ENCODE measurements at regions not wholly inside any gene's neighbourhood (a gene's known extent, or its start where the extent isn't known, plus 50 kb on each side); places are given as distances from the start of the nearest gene placed in this dataset.

- H3K79me2 ChIP-seq (ENCODE audit: control insufficient read depth, insufficient read depth, low read length), result no peaks in the 10 kb centered on the region
- no peak for ATAC-seq
These were observed 89.9 kb downstream of the FAT3 start for GRCh38 chr11:92314499-92314898.

More at GRCh38 chr11:92314499-92314898, 89.9 kb downstream of the FAT3 start:
- TF ChIP-seq, protein P1, sequence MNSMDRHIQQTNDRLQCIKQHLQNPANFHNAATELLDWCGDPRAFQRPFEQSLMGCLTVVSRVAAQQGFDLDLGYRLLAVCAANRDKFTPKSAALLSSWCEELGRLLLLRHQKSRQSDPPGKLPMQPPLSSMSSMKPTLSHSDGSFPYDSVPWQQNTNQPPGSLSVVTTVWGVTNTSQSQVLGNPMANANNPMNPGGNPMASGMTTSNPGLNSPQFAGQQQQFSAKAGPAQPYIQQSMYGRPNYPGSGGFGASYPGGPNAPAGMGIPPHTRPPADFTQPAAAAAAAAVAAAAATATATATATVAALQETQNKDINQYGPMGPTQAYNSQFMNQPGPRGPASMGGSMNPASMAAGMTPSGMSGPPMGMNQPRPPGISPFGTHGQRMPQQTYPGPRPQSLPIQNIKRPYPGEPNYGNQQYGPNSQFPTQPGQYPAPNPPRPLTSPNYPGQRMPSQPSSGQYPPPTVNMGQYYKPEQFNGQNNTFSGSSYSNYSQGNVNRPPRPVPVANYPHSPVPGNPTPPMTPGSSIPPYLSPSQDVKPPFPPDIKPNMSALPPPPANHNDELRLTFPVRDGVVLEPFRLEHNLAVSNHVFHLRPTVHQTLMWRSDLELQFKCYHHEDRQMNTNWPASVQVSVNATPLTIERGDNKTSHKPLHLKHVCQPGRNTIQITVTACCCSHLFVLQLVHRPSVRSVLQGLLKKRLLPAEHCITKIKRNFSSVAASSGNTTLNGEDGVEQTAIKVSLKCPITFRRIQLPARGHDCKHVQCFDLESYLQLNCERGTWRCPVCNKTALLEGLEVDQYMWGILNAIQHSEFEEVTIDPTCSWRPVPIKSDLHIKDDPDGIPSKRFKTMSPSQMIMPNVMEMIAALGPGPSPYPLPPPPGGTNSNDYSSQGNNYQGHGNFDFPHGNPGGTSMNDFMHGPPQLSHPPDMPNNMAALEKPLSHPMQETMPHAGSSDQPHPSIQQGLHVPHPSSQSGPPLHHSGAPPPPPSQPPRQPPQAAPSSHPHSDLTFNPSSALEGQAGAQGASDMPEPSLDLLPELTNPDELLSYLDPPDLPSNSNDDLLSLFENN (IDR thresholded peaks at IDR 0.05; ENCODE audit: low read depth in 2 of 2, low read length in 2 of 2), result no peak
- TF ChIP-seq ELF2 (CRISPR knock-in tag; IDR thresholded peaks at IDR 0.05) (no peak), DLX4 (CRISPR knock-in tag; IDR thresholded peaks at IDR 0.05) (no peak), SMAD4 (CRISPR knock-in tag; conservative IDR thresholded peaks at IDR 0.05) (no peak), HIVEP1 (CRISPR knock-in tag; IDR thresholded peaks at IDR 0.05) (no peak), SLC30A9 (CRISPR knock-in tag; IDR thresholded peaks at IDR 0.05) (no peak)
- H3K27me3 ChIP-seq (ENCODE audit: control insufficient read depth in 2 of 2, insufficient read depth in 2 of 2, low read length in 2 of 2), result no peaks in the 10 kb centered on the region
- H3K4me3 ChIP-seq, result no peak overlapping the region
- BruUV-seq (replicated peaks), result no TSS peak
- H3K9ac ChIP-seq (ENCODE audit: insufficient read depth in 1 of 2, low read depth in 2 of 2, low read length in 2 of 2), result no peak overlapping the region
- H3K9me3 ChIP-seq (replicated peaks; ENCODE audit: control insufficient read depth, insufficient read depth, low read depth, low read length), result no peaks in the 10 kb centered on the region
- intact Hi-C loops (cut with micrococcal nuclease), result no loop called here
- CTCF ChIA-PET (ENCODE audit: low intra/inter-chr PET ratio), result no interaction called here
- no peaks in the 10 kb centered on the region for H4K20me1 ChIP-seq (replicated peaks; ENCODE audit: control insufficient read depth, insufficient read depth, low read length)
- no peak overlapping the region for H3K27ac ChIP-seq (ENCODE audit: extremely low read depth, low read depth, low read length)
- H3K4me2 ChIP-seq (ENCODE audit: insufficient read depth, low read length), result no peak overlapping the region
- no peaks in the 10 kb centered on the region for H3K36me3 ChIP-seq (ENCODE audit: control insufficient read depth, insufficient read depth, low read length)
- no peaks in the 10 kb centered on the region for H3K9me1 ChIP-seq (ENCODE audit: control insufficient read depth, insufficient read depth, low read length)
- WGBS (ENCODE audit: insufficient coverage, low coverage, missing lambda C conversion rate), result 0% methylated on average over 1 of the region's 1 CpG
- no peak for FAIRE-seq
- H2AFZ ChIP-seq (ENCODE audit: low read depth, low read length), result no peak overlapping the region
- in situ Hi-C loops (cut with MboI), result no loop called here
- no peaks in the 10 kb centered on the region for H3K4me1 ChIP-seq (replicated peaks in 1 of 2; ENCODE audit: control insufficient read depth in 2 of 2, insufficient read depth in 2 of 2, low read length in 2 of 2)
- no peak for DNase-seq (ENCODE audit: extremely low read depth in 1 of 4, low spot score in 3 of 4)
- POLR2A ChIA-PET, result no interaction called here

Measured in K562 (cell line).